ENCODE measurements at regions not wholly inside any gene's neighbourhood (a gene's known extent, or its start where the extent isn't known, plus 50 kb on each side); places are given as distances from the start of the nearest gene placed in this dataset.
A peak's percentile ranks its signal among the peaks of the same experiment; 100 is the strongest.
"Not testable (repeated sequence)": the region's sequence is repeated elsewhere in the genome, so short reads cannot be mapped to it uniquely, and the experiment has no call there.

DNA sequence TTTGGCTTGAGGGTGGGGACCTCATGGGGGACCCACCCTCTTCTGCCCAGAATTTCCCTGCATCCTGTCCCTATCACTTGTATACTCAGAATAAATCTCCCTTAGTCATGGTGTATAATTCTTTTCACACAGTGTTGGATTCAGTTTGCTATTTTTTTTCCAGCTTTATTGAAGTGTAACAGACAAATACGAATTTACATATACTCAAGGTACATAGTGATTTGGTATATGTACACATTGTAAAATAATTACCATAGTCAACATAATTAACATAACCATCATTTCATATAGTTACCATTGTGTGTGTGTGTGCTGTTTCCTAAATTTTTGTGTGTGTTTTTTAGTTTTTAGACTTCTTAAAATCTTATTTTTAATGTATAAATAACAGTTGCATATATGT, 269.9 kb downstream of the CNTNAP3 start:
- not testable (repeated sequence) for H3K4me3 ChIP-seq (ENCODE audit: low read depth, low read length); DNase-seq (ENCODE audit: low read depth)

DNA sequence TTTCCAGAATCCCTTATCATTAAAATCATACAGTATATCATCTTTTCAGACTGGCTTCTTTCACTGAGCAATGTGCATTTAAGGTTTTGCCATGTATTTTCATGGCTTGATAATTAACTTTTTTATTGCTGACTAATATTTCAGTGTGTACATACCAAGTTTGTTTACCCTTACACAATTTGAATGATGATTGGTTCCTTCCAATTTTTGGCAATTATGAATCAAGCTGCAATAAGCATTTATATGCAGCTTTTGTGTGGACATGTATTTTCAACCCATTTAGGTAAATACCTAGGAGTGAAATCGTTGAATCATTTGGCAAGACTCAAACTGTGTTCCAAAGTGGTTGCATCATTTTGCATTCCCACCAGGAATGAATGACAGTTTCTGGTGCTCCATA, 272.8 kb downstream of the CNTNAP3 start:
- not testable (repeated sequence) for H3K4me3 ChIP-seq (ENCODE audit: low read depth, low read length); DNase-seq (ENCODE audit: low read depth)

DNA sequence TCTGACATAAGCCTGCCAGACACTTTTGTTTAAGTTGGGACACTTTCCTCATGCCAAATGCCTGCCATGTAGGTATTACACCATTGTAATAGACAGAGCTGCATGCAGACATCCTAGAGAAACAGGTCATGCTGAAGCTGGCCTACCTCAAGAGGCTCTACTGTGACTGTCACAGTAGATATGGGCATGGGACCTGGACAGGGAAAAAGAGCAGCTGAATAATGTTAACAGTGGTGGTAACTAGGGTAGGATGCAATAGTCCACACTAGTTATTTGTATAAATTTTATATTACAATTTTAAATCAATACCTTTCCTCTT, 273.2 kb downstream of the CNTNAP3 start:
- H3K4me3 ChIP-seq (ENCODE audit: low read depth, low read length); DNase-seq (ENCODE audit: low read depth): not testable (repeated sequence)

DNA sequence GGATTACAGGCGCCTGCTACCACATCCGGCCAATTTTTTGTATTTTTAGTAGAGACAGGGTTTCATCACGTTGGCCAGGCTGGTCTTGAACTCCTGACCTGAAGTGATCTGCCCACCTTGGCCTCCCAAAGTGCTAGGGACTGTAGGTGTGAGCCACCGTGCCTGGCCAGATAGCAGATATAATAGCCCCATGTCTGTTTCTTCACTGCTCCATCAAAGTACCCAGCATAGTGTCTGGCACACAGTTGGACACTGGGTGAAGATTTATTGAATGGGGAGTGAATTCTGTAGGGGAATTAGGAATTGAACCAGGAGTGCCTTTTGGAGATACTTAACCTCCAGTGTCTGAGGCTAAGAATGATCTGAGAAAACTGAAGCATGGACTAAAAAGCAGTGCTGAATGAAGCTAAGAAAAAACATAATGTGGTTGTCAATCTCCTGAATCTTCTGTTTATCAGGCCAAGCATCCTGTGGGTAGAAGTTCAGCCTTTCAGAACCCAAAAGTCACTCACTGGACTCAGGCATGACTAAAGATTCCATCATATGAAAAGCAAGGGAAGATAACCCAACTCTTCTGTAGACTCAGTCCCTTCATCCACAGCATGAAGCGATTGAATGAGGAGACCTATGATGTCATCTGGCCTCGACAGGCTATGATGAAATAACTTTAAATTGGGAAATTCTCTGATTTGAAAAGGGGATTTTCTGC, 273.7 kb downstream of the CNTNAP3 start:
- DNase-seq (ENCODE audit: low read depth); H3K4me3 ChIP-seq (ENCODE audit: low read depth, low read length): not testable (repeated sequence)

DNA sequence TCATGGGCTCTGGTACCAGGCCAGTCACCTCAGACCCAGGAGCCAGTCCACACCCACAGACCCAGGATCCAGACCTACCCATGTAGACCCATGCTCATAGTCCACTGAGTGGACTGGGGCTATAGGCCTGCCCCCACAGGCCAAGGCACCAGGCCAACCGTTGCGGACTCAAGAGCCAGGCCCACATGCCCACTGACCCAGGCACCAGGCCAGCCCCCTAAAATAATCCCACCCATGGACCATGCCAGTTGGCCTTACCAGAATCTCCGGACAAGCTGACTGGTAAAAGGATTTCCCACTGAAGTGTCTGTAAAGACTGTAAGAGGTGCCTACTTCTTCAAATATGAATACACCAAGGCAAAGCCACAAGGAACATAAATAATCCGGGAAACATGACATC, 278.2 kb downstream of the CNTNAP3 start:
- not testable (repeated sequence) for DNase-seq (ENCODE audit: low read depth); H3K4me3 ChIP-seq (ENCODE audit: low read depth, low read length)

DNA sequence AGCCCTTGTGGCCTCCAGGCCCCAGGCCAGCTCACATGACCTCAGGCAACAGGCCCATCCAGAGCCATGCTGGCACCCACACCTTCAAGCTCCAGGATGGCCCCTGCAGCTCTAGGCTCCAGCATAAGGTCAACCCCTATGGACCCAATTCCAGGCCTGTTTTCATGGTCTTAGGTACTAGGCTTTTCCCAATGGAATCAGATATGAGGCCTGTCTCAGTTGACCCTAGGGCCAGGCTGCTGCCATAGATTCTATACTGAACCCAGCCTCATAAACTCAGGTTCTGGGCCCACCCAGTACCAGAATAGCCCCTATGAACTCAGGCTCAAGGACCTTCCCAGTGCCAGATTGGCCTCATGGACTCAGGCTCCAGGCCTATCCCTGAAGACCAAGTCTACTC, 278.6 kb downstream of the CNTNAP3 start:
- H3K4me3 ChIP-seq (ENCODE audit: low read depth, low read length); DNase-seq (ENCODE audit: low read depth): not testable (repeated sequence)

DNA sequence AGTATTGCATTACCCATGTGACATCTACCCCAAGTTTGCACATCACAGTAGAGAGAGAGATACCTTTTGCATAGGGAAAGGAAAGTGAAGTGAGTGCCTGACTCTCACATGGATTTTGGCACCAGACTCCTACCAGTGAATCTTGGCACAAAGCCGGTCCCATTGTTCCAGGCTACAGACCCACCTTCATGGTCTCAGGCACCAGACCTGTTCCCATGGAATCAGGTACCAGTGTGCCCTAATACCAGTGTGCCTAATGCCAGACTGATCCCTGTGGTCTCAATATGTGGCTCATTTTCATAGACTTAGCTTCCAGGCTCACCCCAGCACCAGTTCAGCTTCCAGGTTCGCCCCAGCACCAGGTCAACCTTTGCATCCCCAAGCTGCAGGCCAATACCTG, 279.1 kb downstream of the CNTNAP3 start:
- H3K4me3 ChIP-seq (ENCODE audit: low read depth, low read length); DNase-seq (ENCODE audit: low read depth): not testable (repeated sequence)

DNA sequence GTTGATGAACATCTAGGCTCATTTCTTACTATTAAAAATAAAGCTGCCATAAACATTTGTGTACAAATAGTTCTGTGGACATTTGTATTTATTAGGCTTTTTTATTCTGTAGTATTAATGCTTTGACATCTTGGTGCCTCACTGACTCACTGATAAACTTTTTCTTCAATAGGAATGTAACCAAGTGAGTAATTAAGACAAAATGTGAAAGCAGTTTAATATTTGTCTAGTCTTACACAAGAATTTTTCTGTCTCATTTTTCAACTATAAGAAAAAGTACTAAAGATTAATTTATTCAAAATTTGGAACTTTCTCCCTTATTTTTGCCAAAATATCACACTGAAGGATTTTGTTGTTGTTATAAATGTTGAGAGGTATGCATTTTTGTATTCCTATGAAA, 282.2 kb downstream of the CNTNAP3 start:
- peak; percentile 33 for DNase-seq (ENCODE audit: low read depth)

DNA sequence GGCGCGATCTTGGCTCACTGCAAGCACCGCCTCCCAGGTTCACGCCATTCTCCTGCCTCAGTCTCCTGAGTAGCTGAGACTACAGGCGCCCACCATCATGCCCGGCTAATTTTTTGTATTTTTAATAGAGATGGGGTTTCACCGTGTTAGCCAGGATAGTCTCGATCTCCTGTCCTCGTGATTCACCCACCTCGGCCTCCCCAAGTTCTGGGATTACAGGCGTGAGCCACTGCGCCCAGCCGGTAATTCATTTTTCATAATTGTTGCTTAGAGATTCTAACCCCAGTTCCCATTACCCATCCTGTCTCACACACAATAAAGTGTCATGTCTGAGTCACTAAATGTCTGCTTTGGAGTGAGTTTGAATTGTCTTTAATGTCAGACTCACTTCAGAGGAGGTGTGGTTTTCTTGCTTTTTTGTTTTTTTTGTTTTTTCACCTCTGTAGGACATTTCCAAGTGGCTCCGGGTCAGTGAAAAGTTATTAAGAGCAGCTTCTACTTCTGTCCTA, 281.2 kb upstream of the FAM240B start:
- not testable (repeated sequence) for H3K4me3 ChIP-seq (ENCODE audit: low read depth, low read length); DNase-seq (ENCODE audit: low read depth)

More for the DNA sequence above, 282.2 kb downstream of the CNTNAP3 start:
- H3K4me3 ChIP-seq (ENCODE audit: low read depth, low read length): not testable (repeated sequence)

DNA sequence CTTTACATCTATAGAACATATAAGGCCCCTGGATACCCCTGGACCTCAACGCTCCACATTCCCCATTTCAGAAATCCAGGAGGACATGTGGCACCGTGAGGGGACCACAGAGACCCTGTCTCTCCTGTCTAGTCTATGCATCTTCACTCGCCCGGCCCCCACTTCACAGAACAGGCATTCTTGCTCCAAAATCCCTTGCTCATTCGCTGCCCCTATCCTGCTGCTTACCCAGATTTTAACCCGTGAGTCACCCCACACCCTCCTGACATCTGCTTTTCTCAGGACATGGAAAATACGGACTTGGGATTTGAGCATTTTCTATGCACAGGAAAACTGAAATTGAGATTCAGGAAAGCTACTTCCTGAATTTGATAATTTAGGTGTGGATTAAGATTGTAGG, 279.3 kb upstream of the FAM240B start:
- H3K4me3 ChIP-seq (ENCODE audit: low read depth, low read length); DNase-seq (ENCODE audit: low read depth): not testable (repeated sequence)

DNA sequence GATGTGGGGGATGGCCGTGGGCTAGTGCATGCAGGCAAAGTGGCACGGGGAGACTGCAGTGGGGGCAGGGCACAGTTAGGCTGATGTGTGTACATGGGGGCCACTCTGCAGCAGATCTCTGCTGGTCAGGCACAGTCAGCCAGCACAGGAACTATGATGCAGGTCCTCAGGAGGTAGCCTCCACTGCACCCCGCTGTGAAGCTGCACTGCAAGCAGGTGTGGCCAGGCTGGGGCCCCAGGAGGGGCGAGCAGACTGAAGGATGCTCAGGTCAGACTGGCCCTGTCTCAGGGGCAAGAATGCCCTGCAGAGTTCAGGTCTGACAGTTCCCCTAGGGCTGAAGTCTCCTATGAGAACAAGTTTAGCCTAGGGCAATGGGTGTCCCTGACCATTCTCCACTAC, 273.8 kb upstream of the FAM240B start:
- not testable (repeated sequence) for DNase-seq (ENCODE audit: low read depth); H3K4me3 ChIP-seq (ENCODE audit: low read depth, low read length)

DNA sequence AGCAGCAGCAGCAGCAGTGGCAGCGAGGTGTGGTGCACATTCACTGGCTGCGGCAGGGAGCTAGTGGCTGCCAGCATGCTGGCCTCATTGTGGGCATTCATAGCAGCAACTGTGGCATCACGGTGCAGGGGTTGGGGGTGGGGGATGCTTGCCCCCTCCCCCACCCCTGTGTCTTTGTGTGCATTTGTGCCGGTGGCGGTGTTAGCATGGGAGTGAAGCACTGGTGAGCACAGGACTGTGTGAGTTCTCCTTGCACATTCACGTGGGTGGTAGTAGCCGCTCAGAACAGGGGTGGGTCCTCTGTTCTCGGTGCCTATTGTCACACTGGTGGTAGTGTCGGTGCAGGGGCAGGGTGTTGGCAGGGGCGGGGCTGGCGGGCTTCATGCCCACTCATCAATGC, 273.2 kb upstream of the FAM240B start:
- not testable (repeated sequence) for DNase-seq (ENCODE audit: low read depth); H3K4me3 ChIP-seq (ENCODE audit: low read depth, low read length)

DNA sequence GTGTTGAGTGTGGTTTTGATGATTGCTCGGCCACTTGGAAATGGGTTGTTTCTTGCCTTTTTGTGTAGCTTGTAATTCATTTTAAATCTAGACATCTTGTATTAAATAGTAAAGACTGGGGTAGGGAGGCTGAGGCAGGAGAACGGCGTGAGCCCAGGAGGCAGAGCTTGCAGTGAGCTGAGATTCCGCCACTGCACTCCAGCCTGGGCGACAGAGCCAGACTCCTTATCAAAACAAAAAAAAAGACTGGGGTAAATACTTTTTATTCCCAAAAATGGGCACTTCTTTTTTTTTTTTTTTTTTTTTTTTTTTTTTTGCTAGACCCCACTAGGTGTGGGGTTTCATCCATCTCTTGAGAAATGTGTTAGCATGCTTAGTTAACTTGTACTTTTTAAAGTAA, 258.8 kb upstream of the FAM240B start:
- not testable (repeated sequence) for H3K4me3 ChIP-seq (ENCODE audit: low read depth, low read length); DNase-seq (ENCODE audit: low read depth)

DNA sequence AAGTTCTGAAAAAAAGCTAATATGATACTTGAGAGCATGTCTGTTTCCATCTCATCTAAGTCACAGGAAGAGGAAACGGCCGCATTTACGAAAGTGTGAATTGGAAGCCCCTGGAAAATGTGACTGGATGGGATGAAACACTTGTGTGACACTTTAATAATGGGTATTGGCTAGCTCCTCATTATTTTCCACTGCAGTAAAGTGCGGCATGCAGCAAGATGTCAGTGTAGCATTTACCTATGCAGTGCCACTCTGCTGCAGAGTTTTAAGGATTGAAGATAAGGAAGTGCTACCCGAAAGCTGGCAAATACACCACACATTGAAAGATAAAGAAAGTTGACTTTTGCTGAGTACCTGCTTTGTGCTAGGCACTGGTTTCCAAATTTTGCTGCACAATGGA, 249.5 kb upstream of the FAM240B start:
- DNase-seq (ENCODE audit: low read depth); H3K4me3 ChIP-seq (ENCODE audit: low read depth, low read length): not testable (repeated sequence)

DNA sequence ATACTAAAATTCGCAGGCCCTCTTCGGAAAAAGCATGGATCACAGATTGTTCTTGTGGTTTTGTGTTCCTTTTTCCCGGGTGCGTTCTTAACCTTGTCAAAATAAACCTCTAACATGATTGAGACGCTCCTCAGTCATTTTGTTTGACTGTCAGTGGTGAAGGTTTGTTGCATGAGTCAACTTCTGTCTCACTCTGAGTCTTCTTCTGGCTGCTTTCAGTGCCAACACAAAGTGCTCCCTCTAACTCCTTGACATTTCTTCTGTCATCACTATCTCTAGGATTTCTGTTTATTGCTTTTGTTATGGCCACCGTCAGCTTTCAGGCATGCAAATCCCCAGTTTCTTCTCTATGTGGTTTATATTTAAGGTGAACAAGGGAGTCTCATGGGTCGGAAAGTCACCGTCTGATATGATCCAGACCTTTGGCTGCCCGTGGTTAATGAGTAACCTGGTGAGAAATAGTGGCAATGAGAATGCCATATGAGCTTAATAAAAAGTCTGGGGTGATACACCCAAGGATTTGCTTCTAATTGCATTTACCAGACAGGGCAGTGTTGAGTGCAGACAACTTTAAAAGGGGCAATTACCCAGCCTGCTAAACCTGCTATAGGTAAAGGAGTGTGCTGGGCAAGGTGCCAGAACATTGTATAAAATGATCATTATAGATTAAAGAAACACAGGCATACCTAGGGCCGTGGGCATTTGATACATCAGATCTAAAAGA, 248.9 kb upstream of the FAM240B start:
- not testable (repeated sequence) for DNase-seq (ENCODE audit: low read depth); H3K4me3 ChIP-seq (ENCODE audit: low read depth, low read length)

DNA sequence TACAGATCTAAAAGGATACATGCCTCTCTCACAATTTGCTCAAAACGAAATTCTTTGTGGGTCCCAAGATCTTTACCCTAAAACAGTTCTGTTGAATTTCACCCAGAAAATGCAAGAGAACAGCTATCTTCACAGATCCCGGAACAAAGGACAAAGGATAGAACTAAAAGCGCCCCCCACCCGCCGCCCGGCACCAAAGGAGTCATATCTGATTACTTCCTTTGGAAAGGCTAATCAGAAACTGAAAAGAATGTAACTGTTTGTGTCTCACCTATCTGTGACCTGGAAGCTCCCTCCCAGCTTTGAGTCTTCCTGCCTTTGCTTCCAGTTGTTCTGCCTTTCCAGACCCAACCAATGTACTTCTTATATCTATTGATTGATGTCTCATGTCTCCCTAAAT, 247.9 kb upstream of the FAM240B start:
- not testable (repeated sequence) for DNase-seq (ENCODE audit: low read depth)

DNA sequence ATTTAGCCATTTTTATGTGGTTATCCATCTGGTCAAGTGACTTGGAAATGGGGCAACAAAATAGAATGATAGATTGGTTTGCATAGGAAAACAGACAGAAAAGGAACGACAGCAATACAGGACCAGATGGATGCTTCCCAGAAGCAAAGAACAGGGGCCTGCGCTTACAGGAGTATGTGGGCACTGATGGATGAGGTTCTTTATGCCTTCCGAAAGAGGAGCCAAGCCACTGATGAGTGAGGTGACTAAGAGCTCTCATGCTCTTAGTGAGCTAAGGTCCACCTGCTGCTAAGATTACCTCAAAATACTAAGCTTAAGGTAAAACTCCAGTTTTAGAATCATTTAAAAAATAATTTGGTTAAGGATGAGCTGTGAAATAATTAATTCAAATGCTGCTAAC, 247.4 kb upstream of the FAM240B start:
- not testable (repeated sequence) for H3K4me3 ChIP-seq (ENCODE audit: low read depth, low read length); DNase-seq (ENCODE audit: low read depth)

More for the DNA sequence above, 247.9 kb upstream of the FAM240B start:
- H3K4me3 ChIP-seq (ENCODE audit: low read depth, low read length): not testable (repeated sequence)

DNA sequence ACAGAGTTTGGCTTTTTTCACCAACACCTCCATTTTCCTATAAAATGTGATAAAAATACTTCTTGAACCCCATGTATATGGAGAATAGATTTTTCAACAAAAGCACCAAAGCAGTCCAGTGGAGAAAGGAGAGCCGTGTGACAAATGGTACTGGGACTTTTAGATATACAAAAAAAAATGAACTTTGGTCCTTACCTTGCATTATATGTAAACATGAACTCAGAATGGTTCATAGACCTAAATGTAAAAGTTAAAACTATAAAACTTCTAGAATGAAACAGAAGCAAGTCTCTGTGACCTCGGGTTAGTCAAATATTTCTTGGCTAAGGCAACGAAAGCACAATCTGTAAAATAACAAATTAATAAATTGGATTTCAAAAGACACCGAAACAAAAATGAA, 239.9 kb upstream of the FAM240B start:
- not testable (repeated sequence) for H3K4me3 ChIP-seq (ENCODE audit: low read depth, low read length); DNase-seq (ENCODE audit: low read depth)

DNA sequence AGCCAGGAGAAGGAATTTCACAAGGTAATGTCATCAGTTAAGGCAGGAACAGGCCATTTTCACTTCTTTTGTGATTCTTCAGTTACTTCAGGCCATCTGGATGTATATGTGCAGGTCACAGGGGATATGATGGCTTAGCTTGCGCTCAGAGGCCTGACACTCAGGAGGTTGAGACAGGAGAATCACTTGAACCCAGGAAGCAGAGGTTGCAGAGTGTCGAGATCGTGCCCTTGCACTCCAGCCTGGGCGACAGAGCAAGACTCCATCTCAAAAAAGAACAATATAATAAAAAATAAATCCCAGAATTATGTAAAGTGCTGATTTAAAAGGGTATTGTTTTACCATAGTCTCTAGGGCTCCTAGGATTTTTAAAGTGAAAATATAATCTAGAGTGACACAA, 235.9 kb upstream of the FAM240B start:
- H3K4me3 ChIP-seq (ENCODE audit: low read depth, low read length); DNase-seq (ENCODE audit: low read depth): not testable (repeated sequence)

DNA sequence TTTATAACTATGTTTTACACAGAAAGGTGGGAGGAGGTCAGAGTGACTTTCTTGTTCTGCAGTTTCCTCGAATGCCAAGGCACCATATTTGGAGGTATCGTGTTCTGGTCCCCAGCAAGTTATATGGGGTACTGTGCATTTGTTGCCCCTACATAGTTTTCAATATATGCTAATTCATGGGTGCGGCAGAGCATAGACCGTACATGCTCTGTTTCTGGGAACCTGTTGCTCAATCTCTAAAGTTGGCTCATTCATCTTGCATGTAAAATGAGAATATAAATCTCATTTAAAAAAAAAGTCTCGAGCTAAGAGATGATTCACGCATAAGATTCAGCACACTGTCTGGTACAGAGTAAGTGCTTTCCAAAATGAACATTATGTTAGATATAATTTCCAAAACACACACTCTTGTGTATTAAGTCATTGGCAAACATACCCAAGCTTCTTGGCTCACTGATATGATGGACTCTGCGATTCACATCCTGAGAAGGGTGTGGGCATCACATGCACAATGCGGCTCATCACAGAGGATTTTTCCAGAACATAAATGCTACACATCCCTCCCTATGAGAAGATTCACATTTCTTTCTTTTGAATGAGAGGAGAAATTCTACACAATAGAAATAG, 232.9 kb upstream of the FAM240B start:
- not testable (repeated sequence) for H3K4me3 ChIP-seq (ENCODE audit: low read depth, low read length); DNase-seq (ENCODE audit: low read depth)
